Stimulated activated memory B cell treated with anti-CD40 and anti-IgM and Interleukin-4, amounts not matched to agents 10 μg/mL and 1 μg/mL and 100 μg/mL, for 72 hours (primary cell): ENCODE measurements at regions not wholly inside any gene's neighbourhood (a gene's known extent, or its start where the extent isn't known, plus 50 kb on each side); places are given as distances from the start of the nearest gene placed in this dataset.
A peak's percentile ranks its signal among the peaks of the same experiment; 100 is the strongest.

Source experiments
- ATAC-seq: fragments of 150-1000 bp; cut with Tn5 transposase; 2 replicates; pipeline ENCODE4 v1.10.0; 2021
- H3K27ac Mint-ChIP-seq: one replicate; pipeline ENCODE4 v1.8.0; 2022; ENCODE audit warnings: mild to moderate bottlenecking, mixed read lengths
- H3K27me3 Mint-ChIP-seq: one replicate; pipeline ENCODE4 v1.8.0; 2022; ENCODE audit warnings: mixed read lengths
- H3K36me3 Mint-ChIP-seq: one replicate; pipeline ENCODE4 v1.8.0; 2022; ENCODE audit warnings: mixed read lengths
- H3K4me1 Mint-ChIP-seq: one replicate; pipeline ENCODE4 v1.8.0; 2022; ENCODE audit warnings: mixed read lengths
- H3K4me3 Mint-ChIP-seq: one replicate; pipeline ENCODE4 v1.8.0; 2022; ENCODE audit warnings: mild to moderate bottlenecking, moderate library complexity, mixed read lengths
- H3K9me3 Mint-ChIP-seq: one replicate; pipeline ENCODE4 v1.8.0; 2022; ENCODE audit warnings: mixed read lengths

- Mint-ChIP-seq H3K9me3 (no peaks in the 10 kb centered on the region), H3K4me1 (no peaks in the 10 kb centered on the region), H3K36me3 (no peaks in the 10 kb centered on the region), H3K27ac (no peak overlapping the region), H3K27me3 (peaks cover 15% of the 10 kb centered on the region), H3K4me3 (no peak overlapping the region)
- ATAC-seq = no peak
These were observed 116.2 kb upstream of the KIT start for GRCh38 chr4:54541426-54542118.

DNA sequence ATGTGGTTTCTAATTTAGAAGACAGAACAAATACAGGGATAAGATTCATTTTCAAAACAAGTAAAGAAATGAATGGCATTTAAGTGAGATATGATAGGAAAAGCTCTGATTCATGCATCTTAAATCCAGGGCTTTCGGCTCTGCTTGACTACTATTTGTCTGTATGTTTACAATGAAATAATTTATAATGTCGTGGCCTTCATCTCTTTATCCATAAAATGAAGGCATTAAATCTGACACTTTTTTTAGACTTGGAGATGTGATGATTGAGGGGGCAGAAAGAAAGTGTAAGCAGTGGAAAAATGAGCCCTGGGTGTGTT is 115.7 kb upstream of the KIT start:
- H3K9me3 Mint-ChIP-seq = no peaks in the 10 kb centered on the region
- no peak overlapping the region for H3K4me3 Mint-ChIP-seq
- no peak for ATAC-seq
- H3K36me3 Mint-ChIP-seq = no peaks in the 10 kb centered on the region
- H3K27ac Mint-ChIP-seq = no peak overlapping the region
- no peaks in the 10 kb centered on the region for H3K4me1 Mint-ChIP-seq
- H3K27me3 Mint-ChIP-seq = peaks cover 15% of the 10 kb centered on the region

DNA sequence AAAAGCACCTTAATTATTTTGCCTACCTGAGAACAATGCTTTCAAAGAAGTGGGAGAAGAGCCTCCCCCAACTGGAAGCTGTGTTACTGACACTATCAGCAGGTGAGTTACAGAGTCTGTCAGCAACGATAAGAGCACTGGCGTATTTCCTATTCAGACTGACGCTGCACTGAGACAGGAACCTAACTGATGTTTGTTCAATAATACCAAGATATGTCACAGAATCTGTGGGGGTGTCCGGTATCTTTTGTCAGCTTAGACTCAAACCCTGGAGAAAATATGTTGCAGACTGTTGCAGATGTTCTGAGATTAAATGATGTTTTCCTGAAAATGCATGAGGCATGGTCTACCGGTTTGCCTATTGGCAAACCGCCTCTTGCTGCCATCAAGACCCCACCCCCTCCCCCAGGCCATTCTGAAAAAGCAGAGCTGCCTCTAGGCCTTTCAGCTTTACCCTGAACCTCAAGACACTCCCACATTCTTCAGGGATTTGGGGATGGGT is 115.2 kb upstream of the KIT start:
- H3K4me1 Mint-ChIP-seq = no peaks in the 10 kb centered on the region
- H3K9me3 Mint-ChIP-seq = no peaks in the 10 kb centered on the region
- no peak for ATAC-seq
- no peak overlapping the region for H3K27ac Mint-ChIP-seq
- peaks cover 15% of the 10 kb centered on the region for H3K27me3 Mint-ChIP-seq
- no peaks in the 10 kb centered on the region for H3K36me3 Mint-ChIP-seq
- H3K4me3 Mint-ChIP-seq = no peak overlapping the region

GRCh38 chr4:54543088-54543795 is 114.5 kb upstream of the KIT start:
- Mint-ChIP-seq H3K27me3 (peaks cover 15% of the 10 kb centered on the region), H3K9me3 (no peaks in the 10 kb centered on the region), H3K27ac (no peak overlapping the region), H3K36me3 (no peaks in the 10 kb centered on the region), H3K4me1 (no peaks in the 10 kb centered on the region), H3K4me3 (no peak overlapping the region)
- ATAC-seq = no peak

- Mint-ChIP-seq H3K27ac (no peak overlapping the region), H3K36me3 (no peaks in the 10 kb centered on the region), H3K27me3 (peaks cover 5% of the 10 kb centered on the region), H3K9me3 (no peaks in the 10 kb centered on the region), H3K4me1 (no peaks in the 10 kb centered on the region), H3K4me3 (no peak overlapping the region)
- no peak for ATAC-seq
These were observed 111.9 kb upstream of the KIT start for GRCh38 chr4:54545663-54546424.

DNA sequence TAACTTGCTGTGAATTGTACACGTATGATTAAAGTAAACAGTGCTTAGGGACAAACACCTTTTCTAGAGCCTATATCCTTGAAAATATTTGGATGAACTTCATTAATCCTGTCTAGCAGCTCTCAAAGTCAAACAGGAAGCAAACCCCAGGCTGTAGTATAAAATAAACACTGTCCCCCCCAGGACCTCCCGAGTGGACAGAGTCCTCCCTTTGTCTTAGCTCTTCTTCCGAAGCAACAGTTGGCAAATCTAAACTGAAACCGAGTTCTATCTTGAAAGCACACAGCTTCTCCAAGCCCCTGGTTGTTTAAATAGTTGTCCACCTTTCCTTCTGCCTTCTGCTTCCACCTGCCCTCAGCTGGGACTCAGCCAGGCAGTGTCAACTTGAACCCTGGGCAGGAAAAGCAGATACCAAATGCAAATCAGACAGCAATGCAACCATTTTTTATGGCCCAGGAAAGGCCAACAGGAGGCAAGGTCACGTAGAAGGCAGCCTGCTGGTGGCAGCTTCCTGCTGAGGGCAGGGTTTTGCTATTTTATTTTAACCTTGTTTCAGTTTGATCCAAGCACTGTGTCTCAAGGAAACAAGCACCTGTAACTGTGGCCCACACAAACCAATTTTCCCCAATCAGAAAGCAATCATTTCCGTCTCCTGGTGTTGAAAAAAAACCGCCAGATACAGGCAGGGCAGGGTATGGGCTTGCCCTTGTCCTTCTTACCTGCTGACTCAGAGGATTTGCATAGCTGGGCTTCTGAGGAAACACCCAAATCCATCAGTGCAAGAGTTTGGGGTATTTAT is 110.3 kb upstream of the KIT start:
- Mint-ChIP-seq H3K27ac (no peak overlapping the region), H3K36me3 (no peaks in the 10 kb centered on the region), H3K4me3 (no peak overlapping the region), H3K9me3 (no peaks in the 10 kb centered on the region), H3K4me1 (no peaks in the 10 kb centered on the region), H3K27me3 (no peaks in the 10 kb centered on the region)
- peak; percentile 77 for ATAC-seq

DNA sequence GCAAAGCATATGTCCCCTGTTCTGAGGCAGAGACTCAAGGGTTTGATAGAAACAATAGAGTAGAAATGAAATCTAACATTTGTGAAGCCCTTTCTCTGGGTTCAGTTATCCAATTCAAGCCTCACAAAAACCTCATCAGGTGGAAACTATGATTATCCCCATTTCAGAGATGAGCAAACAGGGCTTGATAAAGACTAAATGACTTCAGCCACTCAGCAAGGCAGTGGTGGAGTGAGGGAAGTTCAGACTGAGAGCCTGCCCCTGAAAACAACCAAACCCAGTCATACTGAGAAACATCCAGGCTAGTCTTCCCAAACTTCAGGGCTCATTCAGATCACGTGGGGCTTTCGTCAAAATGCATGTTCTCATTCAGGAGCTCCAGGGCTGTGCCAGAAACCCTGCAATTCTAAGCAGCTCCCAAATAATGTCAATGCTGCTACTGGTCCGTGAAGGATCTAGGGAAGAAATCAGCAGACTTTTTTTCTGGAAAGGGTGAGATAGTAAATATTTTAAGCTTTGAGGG is 109.6 kb upstream of the KIT start:
- peak; percentile 34 for ATAC-seq
- Mint-ChIP-seq H3K27ac (no peak overlapping the region), H3K4me1 (no peaks in the 10 kb centered on the region), H3K9me3 (no peaks in the 10 kb centered on the region), H3K27me3 (no peaks in the 10 kb centered on the region), H3K36me3 (no peaks in the 10 kb centered on the region), H3K4me3 (no peak overlapping the region)

GRCh38 chr4:54548831-54549460 is 108.8 kb upstream of the KIT start:
- no peaks in the 10 kb centered on the region for H3K9me3 Mint-ChIP-seq
- ATAC-seq = no peak
- H3K4me1 Mint-ChIP-seq = no peaks in the 10 kb centered on the region
- no peaks in the 10 kb centered on the region for H3K27me3 Mint-ChIP-seq
- no peak overlapping the region for H3K27ac Mint-ChIP-seq
- no peaks in the 10 kb centered on the region for H3K36me3 Mint-ChIP-seq
- no peak overlapping the region for H3K4me3 Mint-ChIP-seq

- Mint-ChIP-seq H3K4me3 (no peak overlapping the region), H3K27ac (no peak overlapping the region), H3K27me3 (no peaks in the 10 kb centered on the region), H3K4me1 (no peaks in the 10 kb centered on the region), H3K9me3 (no peaks in the 10 kb centered on the region), H3K36me3 (no peaks in the 10 kb centered on the region)
- no peak for ATAC-seq
These were observed 107.2 kb upstream of the KIT start for GRCh38 chr4:54550395-54551171.

DNA sequence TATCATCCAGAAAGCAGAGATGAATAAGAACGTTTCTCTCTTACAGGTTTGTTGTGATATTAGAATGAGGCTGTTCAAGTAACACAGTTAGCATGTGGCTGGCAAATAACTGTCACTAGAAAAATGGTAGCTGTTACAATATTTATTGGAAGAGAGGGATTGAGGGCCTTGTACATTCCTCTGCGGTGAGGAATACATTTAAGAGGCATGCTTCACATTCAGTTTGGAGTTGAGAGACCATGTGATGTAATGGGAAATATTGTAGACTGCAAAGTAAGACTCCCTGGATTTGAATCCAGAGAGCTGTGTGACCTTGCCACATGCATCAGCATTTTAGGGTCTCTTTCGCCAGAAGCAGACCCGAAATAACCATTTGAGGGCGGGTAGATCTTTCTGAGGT is 104.8 kb upstream of the KIT start:
- ATAC-seq = no peak
- Mint-ChIP-seq H3K4me1 (no peaks in the 10 kb centered on the region), H3K27me3 (no peaks in the 10 kb centered on the region), H3K27ac (no peak overlapping the region), H3K36me3 (no peaks in the 10 kb centered on the region), H3K9me3 (no peaks in the 10 kb centered on the region), H3K4me3 (no peak overlapping the region)

DNA sequence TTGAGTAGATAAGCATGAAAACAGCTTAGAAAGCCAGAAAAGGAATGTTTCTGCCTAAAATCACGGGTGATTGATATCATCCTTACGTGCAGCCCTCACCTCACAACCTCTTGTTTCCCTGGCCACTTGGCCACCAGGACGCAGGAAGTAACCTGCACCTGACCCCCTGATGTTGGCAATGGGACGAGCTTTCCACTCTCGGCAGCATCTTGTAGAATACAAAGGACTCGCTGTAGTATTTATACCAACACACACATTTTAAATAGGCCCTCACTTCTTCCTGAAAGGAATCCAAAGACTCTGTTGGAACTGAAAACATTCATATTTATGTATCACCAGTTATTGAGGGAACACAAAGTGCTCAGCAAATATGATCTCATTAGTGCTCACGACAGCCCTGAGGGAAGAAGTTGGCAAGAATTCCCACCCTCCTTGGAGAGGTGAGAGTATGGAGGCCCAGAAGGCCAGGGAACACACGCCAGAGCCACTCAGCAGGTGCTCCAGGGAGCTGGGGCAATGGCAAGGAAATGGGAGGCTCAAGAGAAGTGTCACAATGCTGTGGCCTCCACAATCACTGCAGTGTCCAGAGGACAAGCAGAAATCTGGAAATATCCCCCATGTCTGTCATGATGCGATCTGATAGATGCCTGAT is 103.3 kb upstream of the KIT start:
- no peak overlapping the region for H3K4me3 Mint-ChIP-seq
- no peak overlapping the region for H3K27ac Mint-ChIP-seq
- H3K9me3 Mint-ChIP-seq = no peaks in the 10 kb centered on the region
- no peaks in the 10 kb centered on the region for H3K4me1 Mint-ChIP-seq
- peaks cover 13% of the 10 kb centered on the region for H3K27me3 Mint-ChIP-seq
- ATAC-seq = no peak
- no peaks in the 10 kb centered on the region for H3K36me3 Mint-ChIP-seq

DNA sequence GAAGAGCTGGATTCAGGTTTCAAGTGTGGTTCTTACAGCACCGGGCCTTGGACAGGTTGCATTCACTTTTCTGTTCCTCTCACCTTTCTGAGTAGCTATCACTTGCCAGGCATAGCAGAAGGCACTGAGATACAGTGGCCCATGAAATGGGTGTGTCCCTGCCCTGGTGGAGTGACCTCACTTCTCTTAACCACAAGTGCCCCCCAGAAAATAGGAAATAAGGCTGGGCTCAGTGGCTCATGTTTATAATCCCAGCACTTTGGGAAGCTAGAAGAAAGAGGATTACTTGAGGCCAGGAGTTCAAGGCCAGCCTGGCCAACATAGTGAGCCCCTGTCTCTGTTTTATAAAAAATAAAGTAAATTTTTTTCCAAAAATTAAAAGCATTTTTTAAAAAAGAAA is 101.7 kb upstream of the KIT start:
- Mint-ChIP-seq H3K4me3 (no peak overlapping the region), H3K27ac (no peak overlapping the region), H3K36me3 (no peaks in the 10 kb centered on the region), H3K4me1 (no peaks in the 10 kb centered on the region), H3K27me3 (peaks cover 20% of the 10 kb centered on the region), H3K9me3 (no peaks in the 10 kb centered on the region)
- ATAC-seq = no peak

DNA sequence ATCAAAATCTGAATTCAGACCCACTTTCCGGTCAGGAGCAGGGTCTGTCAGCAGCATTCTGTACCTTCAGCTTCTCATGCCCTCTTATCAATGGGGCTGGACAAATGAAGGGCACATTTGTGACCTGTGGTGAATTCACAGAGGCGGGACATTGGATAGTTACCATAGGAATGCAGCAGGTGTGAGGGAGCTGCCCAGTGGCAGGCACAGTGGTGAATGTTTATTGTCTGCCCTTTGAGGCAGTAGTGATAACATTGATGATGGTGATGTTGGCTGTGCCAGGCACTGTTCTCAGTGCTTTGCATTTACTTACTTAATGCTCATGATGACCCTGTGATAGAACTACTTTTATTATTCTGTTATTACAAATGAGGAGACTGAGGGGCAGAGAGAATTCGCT is 101.2 kb upstream of the KIT start:
- Mint-ChIP-seq H3K4me1 (no peaks in the 10 kb centered on the region), H3K36me3 (no peaks in the 10 kb centered on the region), H3K27ac (no peak overlapping the region), H3K27me3 (peaks cover 20% of the 10 kb centered on the region), H3K9me3 (no peaks in the 10 kb centered on the region), H3K4me3 (no peak overlapping the region)
- ATAC-seq = no peak
